ENCODE measurements at regions not wholly inside any gene's neighbourhood (a gene's known extent, or its start where the extent isn't known, plus 50 kb on each side); places are given as distances from the start of the nearest gene placed in this dataset.

- TF ChIP-seq NFE2L2 (IDR thresholded peaks at IDR 0.05; ENCODE audit: low read depth, low read length) (no peak), POLR2A (IDR thresholded peaks at IDR 0.05; ENCODE audit: low read depth, low read length) (no peak), RCOR1 (IDR thresholded peaks at IDR 0.05; ENCODE audit: insufficient replicate concordance, low read length) (no peak), ELK1 (IDR thresholded peaks at IDR 0.05; ENCODE audit: borderline replicate concordance, low read depth, low read length) (no peak)
These were observed 68.6 kb upstream of the CCND1 start (continued) for GRCh38 chr11:69572233-69572860.

GRCh38 chr11:69572861-69573260 is 68.1 kb upstream of the CCND1 start:
- Histone ChIP-seq H3K9ac (ENCODE audit: low read depth, low read length) (no peak overlapping the region), H2BK5ac (ENCODE audit: low read depth, low read length, poor library complexity, severe bottlenecking) (no peak overlapping the region), H3K18ac (ENCODE audit: low read depth, low read length) (no peak overlapping the region), H3K4me2 (ENCODE audit: low read depth, low read length) (no peak overlapping the region), H3K27ac (ENCODE audit: insufficient read depth, low read length) (no peak overlapping the region), H3K9me3 (ENCODE audit: control insufficient read depth, insufficient read depth, low read length) (no peaks in the 10 kb centered on the region), H4K5ac (ENCODE audit: low read depth, low read length) (no peak overlapping the region), H3K36me3 (ENCODE audit: control insufficient read depth, insufficient read depth, low read length) (no peaks in the 10 kb centered on the region), H3K23ac (ENCODE audit: low read depth, low read length) (no peak overlapping the region), H3K27me3 (ENCODE audit: control insufficient read depth, insufficient read depth, low read length) (peaks cover 25% of the 10 kb centered on the region), H4K91ac (ENCODE audit: insufficient read depth, low read depth, low read length) (no peak overlapping the region), H3K4me1 (ENCODE audit: control insufficient read depth, insufficient read depth, low read length) (peaks cover 3% of the 10 kb centered on the region), H3K14ac (replicated peaks; ENCODE audit: low read depth, low read length) (no peak overlapping the region), H3K56ac (ENCODE audit: extremely low read depth, insufficient read depth, low read length) (no peak overlapping the region), H3K79me1 (ENCODE audit: low read depth in 1 of 2, low read length in 2 of 2) (no peaks in the 10 kb centered on the region), H3K4ac (ENCODE audit: low read depth, low read length) (no peak overlapping the region), H3K9me1 (ENCODE audit: insufficient read depth, low read length) (peaks cover 10% of the 10 kb centered on the region), H3K4me3 (ENCODE audit: insufficient read depth, low read depth, low read length) (no peak overlapping the region), H4K20me1 (ENCODE audit: insufficient read depth, low read length) (no peaks in the 10 kb centered on the region), H2AK9ac (replicated peaks; ENCODE audit: low read depth, low read length, poor library complexity) (no peak overlapping the region), H2BK15ac (ENCODE audit: low read depth, low read length) (no peak overlapping the region), H2AK5ac (ENCODE audit: low read depth, low read length) (no peak overlapping the region), H2BK120ac (ENCODE audit: low read depth, low read length) (no peak overlapping the region), H2BK20ac (ENCODE audit: low read depth, low read length) (no peak overlapping the region), H2AFZ (replicated peaks; ENCODE audit: low read length, poor library complexity) (no peak overlapping the region), H4K8ac (ENCODE audit: low read depth in 2 of 2, low read length in 2 of 2) (no peak overlapping the region)
- intact Hi-C loops (cut with micrococcal nuclease) (no loop called here), dilution Hi-C loops (cut with HindIII; ENCODE audit: low sequenced_read_pairs, unreplicated experiment) (no loop called here), in situ Hi-C loops (cut with MboI; ENCODE audit: low sequenced_read_pairs) (no loop called here)
- CTCF ChIA-PET: interaction anchor here (0.6 kb wide), 1 partner anchor 65 kb away, joined by 3 read pairs; no protein-coding TSS in a partner anchor
- ATAC-seq (ENCODE audit: low read depth) (no peak), DNase-seq (no peak)
- no TSS peak for BruUV-seq (replicated peaks)
- WGBS, 2 experiments (ENCODE audit: extremely low coverage in 2 of 2, insufficient read length in 1 of 2): 27% methylated on average over 2 of the region's 5 CpGs; no CpG with 5 or more reads in 1 of the 2 experiments
- POLR2A ChIA-PET (ENCODE audit: unreplicated experiment): no interaction called here
- TF ChIP-seq MAFK (IDR thresholded peaks at IDR 0.05; ENCODE audit: low read depth, low read length) (no peak), RFX5 (IDR thresholded peaks at IDR 0.05; ENCODE audit: low read depth, low read length) (no peak), FOS (IDR thresholded peaks at IDR 0.05; ENCODE audit: low read depth, low read length) (no peak), SMC3 (IDR thresholded peaks at IDR 0.05; ENCODE audit: low read depth, low read length) (no peak), NFE2L2 (IDR thresholded peaks at IDR 0.05; ENCODE audit: low read depth, low read length) (no peak), MXI1 (IDR thresholded peaks at IDR 0.05; ENCODE audit: borderline replicate concordance, low read depth, low read length) (no peak), CHD1 (IDR thresholded peaks at IDR 0.05; ENCODE audit: low read depth, low read length) (no peak), RCOR1 (IDR thresholded peaks at IDR 0.05; ENCODE audit: insufficient replicate concordance, low read length) (no peak), MAZ (IDR thresholded peaks at IDR 0.05; ENCODE audit: borderline replicate concordance, low read depth, low read length) (no peak), RAD21 (IDR thresholded peaks at IDR 0.05; ENCODE audit: low read length) (no peak), CEBPB (IDR thresholded peaks at IDR 0.05; ENCODE audit: low read depth, low read length) (no peak), POLR2A (IDR thresholded peaks at IDR 0.05; ENCODE audit: low read depth, low read length) (no peak)
- TF ChIP-seq, protein P1, sequence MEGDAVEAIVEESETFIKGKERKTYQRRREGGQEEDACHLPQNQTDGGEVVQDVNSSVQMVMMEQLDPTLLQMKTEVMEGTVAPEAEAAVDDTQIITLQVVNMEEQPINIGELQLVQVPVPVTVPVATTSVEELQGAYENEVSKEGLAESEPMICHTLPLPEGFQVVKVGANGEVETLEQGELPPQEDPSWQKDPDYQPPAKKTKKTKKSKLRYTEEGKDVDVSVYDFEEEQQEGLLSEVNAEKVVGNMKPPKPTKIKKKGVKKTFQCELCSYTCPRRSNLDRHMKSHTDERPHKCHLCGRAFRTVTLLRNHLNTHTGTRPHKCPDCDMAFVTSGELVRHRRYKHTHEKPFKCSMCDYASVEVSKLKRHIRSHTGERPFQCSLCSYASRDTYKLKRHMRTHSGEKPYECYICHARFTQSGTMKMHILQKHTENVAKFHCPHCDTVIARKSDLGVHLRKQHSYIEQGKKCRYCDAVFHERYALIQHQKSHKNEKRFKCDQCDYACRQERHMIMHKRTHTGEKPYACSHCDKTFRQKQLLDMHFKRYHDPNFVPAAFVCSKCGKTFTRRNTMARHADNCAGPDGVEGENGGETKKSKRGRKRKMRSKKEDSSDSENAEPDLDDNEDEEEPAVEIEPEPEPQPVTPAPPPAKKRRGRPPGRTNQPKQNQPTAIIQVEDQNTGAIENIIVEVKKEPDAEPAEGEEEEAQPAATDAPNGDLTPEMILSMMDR (conservative IDR thresholded peaks at IDR 0.05; ENCODE audit: low read depth, low read length): no peak

All from IMR-90 (cell line).